ENCODE measurements at regions not wholly inside any gene's neighbourhood (a gene's known extent, or its start where the extent isn't known, plus 50 kb on each side); places are given as distances from the start of the nearest gene placed in this dataset.

GRCh38 chr2:2862386-2862785, 515.2 kb downstream of the EIPR1 start:
- Histone ChIP-seq H3K9me3 (no peaks in the 10 kb centered on the region), H3K36me3 (no peaks in the 10 kb centered on the region), H3K27me3 (no peaks in the 10 kb centered on the region), H3K4me1 (no peaks in the 10 kb centered on the region), H3K4me3 (no peak overlapping the region), H3K27ac (no peak overlapping the region)
- TF ChIP-seq POLR2A (IDR thresholded peaks at IDR 0.05), result no peak
- TF ChIP-seq, protein P1, sequence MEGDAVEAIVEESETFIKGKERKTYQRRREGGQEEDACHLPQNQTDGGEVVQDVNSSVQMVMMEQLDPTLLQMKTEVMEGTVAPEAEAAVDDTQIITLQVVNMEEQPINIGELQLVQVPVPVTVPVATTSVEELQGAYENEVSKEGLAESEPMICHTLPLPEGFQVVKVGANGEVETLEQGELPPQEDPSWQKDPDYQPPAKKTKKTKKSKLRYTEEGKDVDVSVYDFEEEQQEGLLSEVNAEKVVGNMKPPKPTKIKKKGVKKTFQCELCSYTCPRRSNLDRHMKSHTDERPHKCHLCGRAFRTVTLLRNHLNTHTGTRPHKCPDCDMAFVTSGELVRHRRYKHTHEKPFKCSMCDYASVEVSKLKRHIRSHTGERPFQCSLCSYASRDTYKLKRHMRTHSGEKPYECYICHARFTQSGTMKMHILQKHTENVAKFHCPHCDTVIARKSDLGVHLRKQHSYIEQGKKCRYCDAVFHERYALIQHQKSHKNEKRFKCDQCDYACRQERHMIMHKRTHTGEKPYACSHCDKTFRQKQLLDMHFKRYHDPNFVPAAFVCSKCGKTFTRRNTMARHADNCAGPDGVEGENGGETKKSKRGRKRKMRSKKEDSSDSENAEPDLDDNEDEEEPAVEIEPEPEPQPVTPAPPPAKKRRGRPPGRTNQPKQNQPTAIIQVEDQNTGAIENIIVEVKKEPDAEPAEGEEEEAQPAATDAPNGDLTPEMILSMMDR (IDR thresholded peaks at IDR 0.05), result no peak
- intact Hi-C loops (cut with DNase I; ENCODE audit: low total_unique reads), result no loop called here
- DNase-seq, result no peak

DNA sequence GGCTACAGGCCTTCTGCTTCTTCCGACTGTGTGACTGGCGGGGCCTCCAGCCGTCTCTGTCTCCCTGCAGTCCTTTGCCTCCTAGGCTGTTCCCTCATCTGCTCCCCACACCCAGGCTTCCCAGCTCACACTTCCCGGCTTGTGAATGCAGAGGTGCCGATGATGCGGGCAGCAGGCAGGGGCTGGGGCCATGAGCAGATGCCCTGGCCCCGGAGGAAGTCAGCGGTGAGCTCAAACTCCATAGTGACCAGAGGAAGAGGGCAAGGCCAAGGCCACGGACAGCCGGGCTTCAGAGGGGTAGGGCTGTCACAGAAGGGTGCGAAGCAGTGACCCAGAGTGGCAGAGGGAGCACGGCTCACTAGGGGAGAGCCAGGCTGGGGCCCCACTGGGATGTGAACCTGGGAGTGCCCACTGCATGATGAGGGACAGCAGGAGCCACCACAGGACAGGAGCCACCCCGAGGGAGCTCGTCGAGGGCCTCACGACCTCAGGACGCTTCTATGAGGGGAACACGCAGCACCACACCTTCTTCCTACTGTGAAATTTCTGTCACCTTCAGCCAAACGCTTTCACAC, 515.9 kb downstream of the EIPR1 start:
- intact Hi-C loops (cut with DNase I; ENCODE audit: low total_unique reads), result no loop called here
- H3K36me3 ChIP-seq, result no peaks in the 10 kb centered on the region
- no peak for TF ChIP-seq POLR2A (IDR thresholded peaks at IDR 0.05)
- TF ChIP-seq, protein P1 (IDR thresholded peaks at IDR 0.05), result no peak
- no peaks in the 10 kb centered on the region for H3K4me1 ChIP-seq
- H3K9me3 ChIP-seq, result no peaks in the 10 kb centered on the region
- no peak for DNase-seq
- no peaks in the 10 kb centered on the region for H3K27me3 ChIP-seq
- no peak overlapping the region for H3K27ac ChIP-seq
- H3K4me3 ChIP-seq, result no peak overlapping the region

GRCh38 chr2:2860589-2861300, 516.9 kb downstream of the EIPR1 start:
- DNase-seq, result no peak

DNA sequence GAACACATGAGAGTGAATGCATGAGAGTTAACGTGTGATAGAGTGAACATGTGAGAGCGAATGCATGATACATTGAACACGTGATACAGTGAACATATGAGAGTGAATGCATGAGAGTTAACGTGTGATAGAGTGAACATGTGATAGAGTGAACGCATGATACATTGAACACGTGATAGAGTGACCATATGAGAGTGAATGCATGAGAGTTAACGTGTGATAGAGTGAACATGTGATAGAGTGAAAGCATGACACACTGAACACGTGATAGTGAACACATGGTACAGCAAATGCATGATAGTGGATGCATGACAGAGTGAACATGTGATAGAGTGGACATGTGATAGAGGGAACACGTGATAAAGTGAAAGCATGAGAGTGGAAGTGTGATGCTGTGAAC, 517.9 kb downstream of the EIPR1 start:
- no peaks in the 10 kb centered on the region for H3K36me3 ChIP-seq
- no peaks in the 10 kb centered on the region for H3K27me3 ChIP-seq
- H3K4me1 ChIP-seq, result no peaks in the 10 kb centered on the region
- no peak overlapping the region for H3K4me3 ChIP-seq
- H3K27ac ChIP-seq, result no peak overlapping the region
- no peak for DNase-seq
- no peak for TF ChIP-seq POLR2A (IDR thresholded peaks at IDR 0.05)
- TF ChIP-seq, protein P1 (IDR thresholded peaks at IDR 0.05), result no peak
- no peaks in the 10 kb centered on the region for H3K9me3 ChIP-seq
- intact Hi-C loops (cut with DNase I; ENCODE audit: low total_unique reads), result no loop called here

More at GRCh38 chr2:2860589-2861300, 516.9 kb downstream of the EIPR1 start:
- no peaks in the 10 kb centered on the region for H3K4me1 ChIP-seq
- H3K9me3 ChIP-seq, result no peaks in the 10 kb centered on the region
- no peaks in the 10 kb centered on the region for H3K27me3 ChIP-seq
- H3K36me3 ChIP-seq, result no peaks in the 10 kb centered on the region
- TF ChIP-seq, protein P1 (IDR thresholded peaks at IDR 0.05), result no peak
- no peak for TF ChIP-seq POLR2A (IDR thresholded peaks at IDR 0.05)
- no peak overlapping the region for H3K27ac ChIP-seq
- no peak overlapping the region for H3K4me3 ChIP-seq
- intact Hi-C loops (cut with DNase I; ENCODE audit: low total_unique reads), result no loop called here

DNA sequence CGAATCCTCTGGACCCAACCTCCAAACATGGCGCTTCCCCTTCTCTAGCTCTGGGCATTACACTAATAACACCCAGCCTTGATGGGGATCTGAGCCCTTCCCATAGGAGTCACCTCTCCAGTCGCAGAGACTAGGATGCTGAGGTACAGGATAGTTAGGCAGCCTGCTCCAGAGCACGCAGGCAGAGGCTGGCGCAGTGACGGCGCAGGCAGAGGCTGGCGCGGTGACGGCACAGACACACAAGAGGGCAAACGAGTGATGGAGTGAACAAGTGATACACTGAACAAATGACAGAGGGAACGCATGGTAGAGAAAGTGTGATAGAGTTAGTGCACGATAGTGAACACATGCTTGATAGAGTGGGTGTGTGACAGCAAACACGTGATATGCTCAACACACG, 518.5 kb downstream of the EIPR1 start:
- Histone ChIP-seq H3K27me3 (no peaks in the 10 kb centered on the region), H3K9me3 (no peaks in the 10 kb centered on the region), H3K36me3 (no peaks in the 10 kb centered on the region), H3K4me3 (no peak overlapping the region), H3K4me1 (no peaks in the 10 kb centered on the region), H3K27ac (no peak overlapping the region)
- intact Hi-C loops (cut with DNase I; ENCODE audit: low total_unique reads), result no loop called here
- DNase-seq, result no peak
- TF ChIP-seq, protein P1 (IDR thresholded peaks at IDR 0.05), result no peak
- TF ChIP-seq POLR2A (IDR thresholded peaks at IDR 0.05), result no peak

All from uterus (tissue), 3 donors.